HG03378 (cell line): ENCODE measurements at regions not wholly inside any gene's neighbourhood (a gene's known extent, or its start where the extent isn't known, plus 50 kb on each side); places are given as distances from the start of the nearest gene placed in this dataset.

Experiments used
- ATAC-seq: cut with Tn5 transposase; IDR thresholded peaks from one replicate; pipeline ENCODE4 v1.9.1; 2021; ENCODE audit warnings: mild to moderate bottlenecking, moderate library complexity; ENCODE audit not compliant: unreplicated experiment

DNA sequence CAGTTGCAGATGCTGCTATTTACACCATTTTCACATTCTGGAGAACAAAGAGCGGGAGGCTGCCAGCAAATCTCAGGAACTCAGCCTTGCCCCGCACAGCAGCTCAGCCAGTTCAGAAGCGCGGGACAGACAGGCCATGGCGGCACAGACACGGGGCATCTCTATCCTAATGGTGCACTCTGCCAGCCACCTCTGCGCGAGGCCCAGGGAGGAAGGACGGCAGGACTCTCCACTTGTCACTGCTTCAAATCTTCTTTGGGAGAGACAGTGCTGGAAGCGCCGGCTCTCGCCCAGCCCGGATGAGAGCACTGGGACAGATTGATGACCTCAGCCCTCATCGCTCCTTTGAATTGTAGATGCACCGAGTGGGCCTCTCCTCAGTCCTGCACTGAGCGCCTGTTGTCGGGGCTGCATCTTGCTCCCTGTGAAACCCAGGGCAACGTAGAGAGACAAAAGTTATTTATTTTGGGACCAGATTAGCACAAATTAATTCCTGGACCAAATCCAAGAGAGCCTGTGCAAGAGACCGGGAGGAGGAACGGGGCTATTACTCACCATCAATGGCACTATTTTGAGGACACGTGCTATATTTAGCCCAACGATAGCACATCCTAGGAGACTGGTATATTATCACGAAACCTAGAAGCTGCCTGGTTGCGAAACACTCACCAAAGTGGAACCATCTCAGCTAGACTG lies 211.4 kb upstream of the SMIM21 start:
- ATAC-seq = no peak

DNA sequence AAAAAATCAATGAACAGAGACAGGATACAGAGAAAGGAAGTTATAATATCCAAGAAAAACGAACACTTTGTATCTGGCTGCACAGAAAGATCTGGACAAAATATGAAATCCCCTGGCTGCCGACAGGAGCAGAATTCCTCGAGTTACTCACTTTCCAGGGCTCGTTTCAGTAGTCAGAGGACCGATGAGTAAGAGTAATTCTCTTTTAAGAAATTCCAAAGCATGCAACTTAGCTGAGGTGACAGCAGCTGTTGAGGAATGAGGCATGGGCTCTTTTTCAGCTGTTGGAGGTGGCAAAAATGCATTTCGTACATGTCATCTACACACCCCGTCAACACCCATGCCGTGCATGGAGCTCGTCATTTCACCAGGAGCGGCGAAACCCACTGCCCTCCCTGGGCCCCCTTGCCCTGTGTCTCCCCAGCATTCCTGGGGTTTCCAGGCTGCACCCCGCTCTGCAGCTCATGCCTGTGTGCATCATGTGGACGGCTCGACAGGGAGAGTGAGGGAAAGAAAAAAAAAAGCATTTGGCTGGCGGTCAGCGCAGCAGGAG lies 210.8 kb upstream of the SMIM21 start:
- ATAC-seq = no peak

- ATAC-seq = no peak
Measured at GRCh38 chr18:75635096-75635495, 207.6 kb upstream of the SMIM21 start.

DNA sequence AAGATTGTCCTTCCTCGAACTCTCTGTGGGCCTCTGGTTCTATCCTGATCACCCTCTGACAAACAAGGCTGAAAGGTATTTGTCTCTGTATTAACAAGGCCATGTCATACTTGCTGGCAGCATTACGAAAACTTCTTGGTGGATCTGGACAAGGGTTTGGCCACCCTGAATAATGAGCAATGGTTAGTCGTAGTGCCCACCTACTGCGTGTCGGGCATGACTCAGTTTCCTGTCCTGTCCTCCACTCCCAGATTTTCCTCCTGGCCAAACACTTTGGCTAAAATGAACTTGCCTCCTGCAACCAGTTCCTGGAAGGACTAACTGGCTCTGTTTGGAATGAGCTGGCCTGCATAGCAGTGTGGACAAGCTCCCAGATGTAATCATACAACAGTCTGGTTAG lies 198.5 kb upstream of the SMIM21 start:
- no peak for ATAC-seq

DNA sequence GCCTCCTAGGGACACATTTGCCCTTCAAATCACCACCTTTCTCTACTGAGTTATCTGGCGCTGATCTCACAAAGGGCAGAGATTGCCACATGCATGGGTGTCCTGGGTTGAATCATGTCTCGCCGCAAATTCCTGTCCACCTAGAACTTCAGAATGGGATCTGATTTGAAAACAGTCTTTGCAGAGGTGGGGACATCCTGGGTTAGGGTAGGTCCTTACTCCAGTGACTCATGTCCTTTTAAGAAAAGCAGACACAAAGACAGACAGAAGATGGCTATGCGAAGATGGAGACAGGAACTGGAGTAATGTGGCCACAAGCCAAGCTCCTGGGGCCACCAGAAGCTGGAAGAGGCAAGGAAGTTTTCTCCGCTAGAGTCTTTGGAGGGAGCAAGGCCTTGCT lies 197.4 kb upstream of the SMIM21 start:
- no peak for ATAC-seq

- no peak for ATAC-seq
Measured at GRCh38 chr18:75621818-75622217, 194.3 kb upstream of the SMIM21 start.

GRCh38 chr18:75618146-75618545 lies 190.6 kb upstream of the SMIM21 start:
- no peak for ATAC-seq

DNA sequence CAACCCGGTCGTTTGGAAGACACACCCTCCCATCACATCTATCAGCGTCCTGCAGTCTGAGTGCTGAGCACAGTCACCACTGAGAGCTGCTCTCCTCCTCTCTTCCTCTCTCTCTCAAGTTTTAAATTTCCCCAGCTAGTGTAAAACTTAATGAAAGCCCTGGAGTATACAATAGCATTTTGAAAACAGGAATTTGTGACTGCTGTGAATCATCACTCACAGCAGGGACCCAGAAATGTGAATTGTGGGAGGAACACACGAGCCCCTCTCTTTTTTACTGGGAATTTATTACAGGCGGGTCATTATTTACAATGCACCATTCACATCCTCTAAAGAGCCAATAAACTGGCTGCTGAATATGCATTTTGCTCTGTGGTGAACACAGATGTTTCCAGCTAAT lies 185.0 kb upstream of the SMIM21 start:
- no peak for ATAC-seq

DNA sequence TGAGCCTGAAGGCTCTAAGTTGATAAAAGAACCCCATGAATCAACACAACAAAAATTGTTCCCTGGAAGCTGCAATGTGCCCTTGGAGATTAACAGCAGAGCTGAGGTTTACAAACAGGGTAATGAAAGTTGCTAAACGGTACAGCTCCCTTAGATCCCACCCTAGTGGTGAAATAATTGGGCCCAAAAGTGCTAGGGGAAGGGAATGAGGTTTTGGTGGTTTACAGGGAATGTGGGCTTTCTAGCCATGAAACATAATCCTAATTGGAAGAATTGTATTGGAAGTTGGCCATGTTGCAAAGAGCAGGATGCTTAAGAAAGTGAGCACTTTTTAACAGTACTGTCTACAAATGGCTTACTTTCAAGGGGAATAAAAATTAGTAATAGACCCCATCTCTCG lies 180.2 kb upstream of the SMIM21 start:
- no peak for ATAC-seq

- no peak for ATAC-seq
Measured at GRCh38 chr18:75592527-75592926, 165.0 kb upstream of the SMIM21 start.

DNA sequence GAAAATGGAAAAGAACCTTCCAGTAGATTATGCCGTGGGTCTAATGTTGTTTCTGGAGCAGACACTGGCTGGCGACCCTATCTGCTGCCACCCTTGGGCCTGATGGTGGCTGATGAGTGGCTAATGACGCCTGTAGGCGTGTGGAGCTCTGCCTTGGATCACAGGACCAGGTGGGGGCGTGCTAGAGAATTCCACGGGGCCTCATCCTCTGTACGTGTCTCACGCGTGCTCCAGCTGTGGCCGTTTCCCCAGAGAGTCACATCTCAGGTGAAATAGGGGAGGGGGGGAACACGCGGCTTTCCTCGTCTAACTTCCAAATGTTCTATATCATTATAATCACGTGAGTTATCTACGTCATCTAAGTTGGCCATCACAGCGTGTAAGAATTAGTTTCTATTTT lies 160.9 kb upstream of the SMIM21 start:
- no peak for ATAC-seq

DNA sequence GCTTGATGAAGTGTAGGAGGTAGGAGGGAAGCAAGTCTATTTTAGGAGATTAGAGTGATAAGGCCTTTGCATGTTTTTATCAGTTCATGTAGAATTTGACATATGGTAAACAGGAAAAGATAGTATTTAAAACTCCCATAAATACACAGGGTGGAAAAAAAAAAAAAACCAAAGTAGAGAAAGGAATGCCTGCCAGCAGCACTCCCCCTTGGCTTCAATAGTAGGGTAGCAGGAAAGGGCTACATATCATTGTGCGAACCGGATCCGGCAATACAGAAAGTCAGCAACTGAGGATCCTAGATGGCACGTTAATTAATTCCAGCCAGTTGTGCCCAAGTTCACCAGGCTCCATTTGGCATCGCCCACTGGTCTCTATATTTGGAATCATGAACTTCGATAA lies 159.6 kb upstream of the SMIM21 start:
- ATAC-seq = no peak

DNA sequence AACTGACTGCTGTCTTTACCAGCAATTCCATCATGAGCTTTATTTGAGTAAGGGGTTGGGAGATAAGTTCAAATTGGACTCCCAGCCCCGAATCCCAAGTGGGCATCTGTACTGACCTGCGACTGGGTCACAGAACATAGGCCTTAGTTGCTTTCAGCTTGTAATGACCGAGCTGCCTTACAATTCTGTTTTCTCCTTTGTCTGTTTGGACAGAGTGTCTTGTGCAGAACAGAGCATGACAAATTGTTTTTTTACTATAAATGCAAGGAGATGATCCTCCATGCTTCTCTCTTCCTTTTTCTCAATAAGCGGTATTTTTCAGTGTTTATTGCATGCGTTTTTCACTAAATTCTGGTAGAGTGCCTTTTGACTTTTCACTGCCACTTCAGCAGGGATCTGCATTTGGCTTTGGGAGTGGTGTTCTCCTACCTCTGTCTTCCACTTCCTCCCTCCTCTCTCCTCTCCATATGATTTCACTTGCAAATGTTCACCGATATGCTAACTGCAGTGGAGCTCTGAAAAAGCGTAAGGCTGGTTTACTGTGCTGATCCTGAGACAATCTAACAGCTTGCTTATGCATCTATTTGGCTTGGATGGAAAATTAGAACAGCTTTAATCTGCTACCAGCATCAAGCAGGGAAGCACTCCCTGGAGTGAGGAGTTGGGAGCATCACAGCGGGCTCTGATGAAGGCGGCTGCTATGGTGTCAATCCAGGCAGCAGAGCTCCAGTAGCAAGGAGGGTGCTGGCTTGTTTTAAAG lies 158.8 kb upstream of the SMIM21 start:
- no peak for ATAC-seq

- no peak for ATAC-seq
Measured at GRCh38 chr18:75582940-75583339, 155.4 kb upstream of the SMIM21 start.

GRCh38 chr18:75582406-75582821 lies 154.9 kb upstream of the SMIM21 start:
- ATAC-seq = no peak

- ATAC-seq = no peak
Measured at GRCh38 chr18:75581336-75582131, 154.0 kb upstream of the SMIM21 start.

DNA sequence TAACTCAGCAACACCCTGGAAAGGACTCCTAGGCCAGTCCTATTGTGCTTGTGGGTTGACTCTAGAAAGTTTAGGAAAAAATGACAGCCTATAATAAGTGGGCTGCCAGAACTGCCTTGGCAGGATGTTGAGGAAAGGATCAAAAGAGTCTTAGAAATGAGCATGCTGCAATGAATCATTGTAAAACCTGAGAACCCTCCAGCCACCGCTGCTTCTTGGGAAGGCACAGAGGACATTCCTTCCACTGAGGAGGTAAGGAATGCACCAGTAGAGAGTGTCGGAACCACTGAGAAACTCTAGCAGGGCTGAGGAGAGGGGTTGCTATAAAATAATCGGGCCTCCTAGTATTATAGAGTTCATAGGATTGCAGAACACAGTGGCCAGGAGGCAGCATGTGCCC lies 146.7 kb upstream of the SMIM21 start:
- ATAC-seq = no peak

DNA sequence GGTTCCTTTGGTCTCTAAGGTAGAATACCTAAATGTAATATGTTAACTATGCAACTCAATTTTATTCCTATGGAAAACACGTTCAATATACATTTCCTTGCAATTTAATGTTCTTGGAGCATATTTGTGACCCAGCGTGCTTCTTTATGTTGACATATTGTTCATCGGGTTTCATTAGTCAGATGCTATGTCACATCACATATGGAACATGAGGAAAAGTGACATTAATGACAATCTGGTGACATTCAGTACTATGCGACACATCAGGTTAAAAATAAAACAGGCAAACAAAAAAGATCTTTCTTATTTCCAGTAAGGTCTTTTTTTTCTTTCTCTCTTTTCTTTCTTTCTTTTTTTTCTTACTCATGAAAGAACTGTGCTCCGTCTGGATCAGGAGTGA lies 135.6 kb upstream of the SMIM21 start:
- no peak for ATAC-seq

- no peak for ATAC-seq
Measured at GRCh38 chr18:75562216-75562615, 134.7 kb upstream of the SMIM21 start.

DNA sequence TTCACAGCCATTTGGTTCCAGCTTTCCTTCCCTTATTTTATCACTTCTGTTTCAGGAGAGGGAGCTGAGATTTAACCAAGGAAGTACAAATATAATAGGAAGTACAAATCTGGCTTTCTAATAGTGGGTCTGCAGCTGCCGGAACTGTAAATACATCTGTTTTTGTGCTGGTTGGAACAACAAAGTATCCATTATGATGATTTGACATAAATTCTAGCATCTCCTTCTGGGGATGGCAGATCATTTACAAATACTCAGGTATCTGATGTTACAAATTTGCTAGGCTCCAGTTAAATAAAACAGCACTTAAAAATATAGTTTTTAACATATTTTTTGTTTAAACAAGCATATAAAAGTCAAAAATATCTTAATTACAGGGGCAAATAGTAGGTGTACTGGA lies 131.3 kb upstream of the SMIM21 start:
- no peak for ATAC-seq

DNA sequence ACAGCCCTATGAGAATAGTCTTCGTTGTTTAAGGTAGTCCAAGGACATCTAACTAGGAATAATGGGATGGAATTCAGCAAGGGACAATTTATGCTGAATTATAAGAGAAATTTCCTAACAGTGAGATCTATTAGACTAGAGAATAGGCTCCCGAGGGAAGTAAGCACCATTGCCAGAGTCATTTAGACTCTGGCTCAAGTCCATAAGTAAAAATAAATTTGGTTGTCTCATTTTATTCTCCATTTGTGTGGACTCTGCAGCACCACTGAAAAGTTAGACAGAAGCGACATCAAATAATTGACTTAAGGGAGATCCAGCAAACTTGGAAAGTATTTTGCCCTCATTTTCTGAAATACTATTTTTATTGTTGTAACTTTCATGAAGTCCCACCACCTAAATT lies 129.3 kb upstream of the SMIM21 start:
- ATAC-seq = no peak
